GM19455 (cell line): ENCODE measurements at regions not wholly inside any gene's neighbourhood (a gene's known extent, or its start where the extent isn't known, plus 50 kb on each side); places are given as distances from the start of the nearest gene placed in this dataset.

Experiments
- ATAC-seq: cut with Tn5 transposase; IDR thresholded peaks from one replicate; pipeline ENCODE4 v1.9.1; 2021; ENCODE audit not compliant: unreplicated experiment

- no peak for ATAC-seq
These were observed 89.9 kb downstream of the TSEN15 start for GRCh38 chr1:184141361-184141880.

DNA sequence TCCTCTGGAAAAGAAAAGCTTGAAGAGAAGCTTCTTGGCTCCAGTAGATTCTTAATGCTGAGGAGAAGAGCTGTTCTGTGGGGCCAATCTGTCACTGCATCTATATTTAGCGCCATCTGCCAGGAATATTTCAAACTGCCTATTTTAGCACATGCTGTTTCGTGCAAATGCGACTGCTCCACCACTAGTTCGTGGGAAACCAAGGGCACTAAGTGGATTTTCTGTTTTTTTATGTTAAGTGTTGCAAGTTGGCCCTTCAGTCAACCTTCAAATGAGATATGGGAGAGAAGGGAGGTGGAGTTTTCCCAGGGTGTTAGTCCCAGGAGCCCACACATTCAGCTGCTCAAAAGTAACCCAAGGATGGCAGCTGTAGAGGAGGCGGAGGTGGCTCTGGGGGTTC, 91.9 kb downstream of the TSEN15 start:
- no peak for ATAC-seq

- ATAC-seq, result no peak
These were observed 93.6 kb downstream of the TSEN15 start for GRCh38 chr1:184145083-184145482.

GRCh38 chr1:184146202-184146601, 94.7 kb downstream of the TSEN15 start:
- ATAC-seq, result no peak

- no peak for ATAC-seq
These were observed 99.4 kb downstream of the TSEN15 start for GRCh38 chr1:184150776-184151531.

DNA sequence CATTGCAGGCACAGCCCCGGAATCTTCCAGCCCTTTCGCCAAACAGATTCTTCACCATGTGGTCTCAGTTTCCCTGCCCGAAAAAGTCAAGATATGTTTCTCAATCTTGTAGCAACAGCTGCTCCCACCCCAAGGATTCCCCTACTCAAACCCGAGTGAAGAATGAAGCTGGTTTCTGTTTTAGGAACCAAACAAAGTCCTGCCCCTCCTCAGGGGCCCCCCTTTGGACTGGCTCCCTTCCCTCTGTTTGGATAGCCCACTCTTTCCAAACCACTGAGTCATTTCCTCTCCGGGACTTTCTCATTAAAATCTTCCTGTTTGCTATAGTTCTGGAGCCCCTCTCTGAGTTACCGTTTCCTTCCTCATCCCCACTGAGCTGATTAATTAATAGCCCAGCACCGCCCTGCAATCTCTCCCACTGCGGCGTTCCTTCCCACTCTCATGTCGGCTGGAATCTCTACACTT, 100.9 kb downstream of the TSEN15 start:
- ATAC-seq, result no peak

DNA sequence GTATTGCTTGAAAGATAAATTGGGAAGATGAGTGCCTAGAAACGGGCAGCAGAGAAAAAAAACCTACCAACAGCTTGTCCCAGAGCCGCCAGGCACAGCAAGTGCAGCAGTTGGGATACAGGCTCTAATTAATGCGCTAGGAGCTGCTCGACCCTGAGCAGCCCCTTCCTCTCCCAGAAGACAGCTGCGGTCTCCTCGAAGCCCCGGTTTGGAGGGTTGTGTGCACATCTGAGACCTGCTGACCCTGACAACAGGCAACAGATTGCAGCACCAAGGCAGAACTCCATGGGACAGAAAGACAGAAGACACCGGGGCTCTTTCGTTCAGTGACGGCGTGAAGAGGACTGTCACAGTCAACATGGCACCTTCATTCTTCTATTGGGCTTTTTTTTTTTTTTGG, 101.4 kb downstream of the TSEN15 start:
- no peak for ATAC-seq

- no peak for ATAC-seq
These were observed 102.2 kb downstream of the TSEN15 start for GRCh38 chr1:184153731-184154130.

GRCh38 chr1:184156521-184157393, 105.2 kb downstream of the TSEN15 start:
- ATAC-seq, result no peak

DNA sequence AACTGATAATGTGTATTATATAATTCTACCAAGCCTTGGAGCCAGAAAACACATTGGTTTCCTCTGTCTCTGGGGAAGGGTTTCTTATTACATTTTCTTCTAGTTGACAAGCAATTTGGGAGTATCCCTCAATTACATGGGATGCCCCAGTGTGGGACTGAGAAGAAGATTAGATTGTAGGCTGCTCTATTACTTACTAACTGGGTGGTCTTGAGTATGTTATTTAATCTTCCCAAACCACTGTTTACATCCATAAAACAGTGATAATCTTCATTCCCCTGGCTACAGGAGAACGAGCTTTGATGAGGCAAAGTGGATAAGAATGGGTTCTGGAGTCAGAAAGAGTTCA, 105.8 kb downstream of the TSEN15 start:
- no peak for ATAC-seq

- ATAC-seq, result no peak
These were observed 107.6 kb downstream of the TSEN15 start for GRCh38 chr1:184158896-184159681.

DNA sequence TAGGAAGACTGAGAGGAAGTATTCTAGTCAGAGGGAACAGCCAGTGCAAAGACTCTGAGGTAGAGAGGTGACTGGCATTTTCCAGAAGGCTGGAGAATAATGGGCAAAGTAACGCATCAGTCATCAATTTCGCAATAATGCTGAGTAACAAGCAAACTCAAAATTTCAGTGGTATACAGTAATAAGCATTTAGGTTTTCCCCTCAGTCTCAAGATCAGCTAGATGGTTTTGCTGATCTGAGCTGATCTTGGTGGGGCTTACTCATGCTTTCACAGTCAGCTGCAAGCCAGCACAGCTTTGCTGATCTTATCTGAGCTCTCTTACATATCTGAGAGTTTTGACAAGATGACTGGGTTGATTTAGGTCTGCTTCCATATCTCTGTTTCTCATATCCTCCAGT, 108.7 kb downstream of the TSEN15 start:
- no peak for ATAC-seq

DNA sequence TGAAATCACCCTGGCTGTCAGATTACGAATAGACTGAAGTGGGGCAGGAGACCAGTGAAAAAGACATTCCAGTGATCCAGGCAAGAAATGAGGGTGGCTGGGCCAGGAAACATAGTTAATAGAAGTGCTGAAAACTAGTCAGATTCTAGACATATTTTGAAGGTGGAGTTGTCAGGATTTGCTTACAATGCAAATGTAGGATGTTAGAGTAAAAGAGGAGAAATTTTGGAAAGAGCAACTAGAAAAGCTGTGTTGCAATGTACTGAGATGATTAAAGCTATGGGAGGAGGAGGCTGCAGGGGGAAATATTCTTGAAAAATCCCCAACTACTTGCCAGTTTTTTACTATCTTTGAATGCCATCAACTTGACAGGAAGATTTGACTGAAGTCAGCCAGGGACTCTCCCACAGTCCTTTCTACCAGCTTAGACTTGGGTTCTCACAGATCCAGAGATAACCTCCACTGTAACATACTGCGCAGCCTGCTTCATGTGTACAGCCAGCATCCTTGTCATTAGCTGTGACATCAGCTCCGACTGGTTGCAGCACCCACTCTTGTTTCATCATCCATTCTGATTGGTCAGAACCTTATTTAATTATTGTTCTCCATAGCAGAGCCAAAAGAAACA, 109.7 kb downstream of the TSEN15 start:
- no peak for ATAC-seq

DNA sequence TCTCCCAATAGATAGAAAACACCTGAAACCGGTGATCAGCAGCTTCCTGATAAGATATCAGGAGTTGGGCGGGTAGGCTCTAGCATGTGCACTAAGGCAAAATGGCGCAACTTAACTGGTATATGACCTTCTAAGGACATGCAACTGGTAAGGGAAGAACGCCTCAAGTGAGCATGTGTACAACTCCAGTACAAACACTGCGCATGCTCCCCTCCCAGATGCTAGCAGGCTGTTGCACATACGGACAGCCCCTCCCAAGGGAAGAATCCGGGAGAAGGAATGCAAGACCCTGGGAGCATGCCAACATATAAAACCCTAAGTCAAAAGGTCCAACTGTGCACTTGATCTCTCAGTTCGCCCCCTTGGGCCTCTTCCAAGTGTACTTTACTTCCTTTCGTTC, 110.8 kb downstream of the TSEN15 start:
- no peak for ATAC-seq

GRCh38 chr1:184163674-184164465, 112.3 kb downstream of the TSEN15 start:
- peak; percentile 81 for ATAC-seq

DNA sequence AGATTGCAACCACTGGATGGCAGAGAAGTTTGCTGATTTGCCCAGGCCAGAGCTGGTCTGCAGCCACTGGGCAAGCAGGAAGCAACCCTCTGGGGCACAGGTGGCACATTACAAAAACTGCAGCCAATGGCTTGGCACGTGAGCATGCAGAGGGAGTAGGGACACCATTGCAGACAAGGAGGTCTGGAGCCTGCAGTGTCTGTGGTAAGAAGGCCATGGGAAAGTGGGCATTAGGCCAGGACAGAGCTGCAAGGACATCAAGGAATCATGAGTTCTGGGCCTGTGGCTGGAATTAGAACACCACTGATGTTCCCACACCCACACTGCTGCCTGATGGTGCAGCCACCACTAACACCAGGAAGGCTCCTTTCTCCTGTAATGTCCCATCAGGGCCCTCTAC, 113.0 kb downstream of the TSEN15 start:
- no peak for ATAC-seq

GRCh38 chr1:184166485-184166884, 115.0 kb downstream of the TSEN15 start:
- no peak for ATAC-seq

DNA sequence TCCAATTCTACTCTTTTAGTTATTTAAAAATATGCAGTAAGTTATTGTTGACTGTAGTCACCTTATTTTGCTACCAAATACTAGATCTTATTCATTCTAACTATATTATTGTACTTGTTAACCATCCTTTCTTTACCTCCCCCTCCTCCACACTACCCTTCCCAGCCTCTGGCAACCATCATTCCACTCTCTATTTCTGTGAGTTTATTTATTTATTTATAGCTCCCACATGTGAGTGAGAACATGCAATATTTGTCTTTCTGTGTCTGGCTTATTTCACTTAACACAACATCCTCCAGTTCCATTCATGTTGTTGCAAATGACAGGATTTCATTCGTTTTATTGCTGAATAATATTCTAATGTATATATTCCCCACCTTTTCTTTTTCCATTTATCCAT, 115.8 kb downstream of the TSEN15 start:
- no peak for ATAC-seq

GRCh38 chr1:184170719-184171118, 119.2 kb downstream of the TSEN15 start:
- no peak for ATAC-seq

- no peak for ATAC-seq
These were observed 124.5 kb downstream of the TSEN15 start for GRCh38 chr1:184176058-184176457.
